ENCODE measurements at regions not wholly inside any gene's neighbourhood (a gene's known extent, or its start where the extent isn't known, plus 50 kb on each side); places are given as distances from the start of the nearest gene placed in this dataset.

DNA sequence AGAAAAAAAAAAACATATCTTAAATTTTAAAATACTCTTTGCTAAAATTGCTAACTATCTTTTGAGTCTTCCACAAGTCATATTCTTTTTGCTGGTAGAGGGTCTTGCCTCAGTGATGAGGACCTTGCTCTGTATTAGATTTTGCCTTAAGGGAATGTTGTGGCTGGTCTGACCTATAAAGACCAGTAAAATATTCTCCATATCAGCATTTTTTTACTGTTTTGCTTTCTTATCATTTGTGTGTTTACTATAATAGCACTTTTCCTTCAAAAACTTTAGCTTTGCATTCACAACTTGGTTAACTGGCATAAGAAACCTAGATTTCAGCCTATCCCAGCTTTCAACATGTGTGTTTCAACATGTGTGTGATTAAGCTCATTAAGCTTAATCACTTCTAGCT is 224.7 kb upstream of the CDH18 start:
- in situ Hi-C loops (cut with HindIII; ENCODE audit: low pct_unique_long_range_greater_than_20kb, low sequenced_read_pairs): no loop called here
- DNase-seq (ENCODE audit: low read depth, low spot score): no peak

GRCh38 chr5:20166456-20166855 is 178.5 kb upstream of the CDH18 start:
- DNase-seq (ENCODE audit: low read depth, low spot score): peak; percentile 8
- in situ Hi-C loops (cut with HindIII; ENCODE audit: low pct_unique_long_range_greater_than_20kb, low sequenced_read_pairs): no loop called here

- DNase-seq (ENCODE audit: low read depth, low spot score): no peak
- in situ Hi-C loops (cut with HindIII; ENCODE audit: low pct_unique_long_range_greater_than_20kb, low sequenced_read_pairs): no loop called here
Observed at GRCh38 chr5:20158006-20158405, 170.0 kb upstream of the CDH18 start.

DNA sequence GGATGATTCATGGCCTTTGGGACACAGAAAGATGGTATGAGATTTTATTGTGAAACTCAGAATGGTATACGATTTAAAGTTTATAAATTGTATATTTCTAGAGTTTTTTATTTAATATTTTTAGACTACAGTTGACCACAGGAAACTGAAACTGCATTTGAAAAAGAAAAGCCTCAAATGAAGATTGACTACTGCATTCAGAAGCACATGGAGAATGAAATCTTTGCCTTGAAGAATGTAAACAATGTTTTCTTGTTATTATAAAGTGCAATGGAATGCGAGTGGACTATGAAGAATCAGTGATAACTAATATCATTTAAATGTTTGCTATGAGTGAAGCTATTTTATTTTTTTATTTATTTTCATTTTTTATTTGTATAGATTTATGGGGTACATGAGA is 169.1 kb upstream of the CDH18 start:
- no peak for DNase-seq (ENCODE audit: low read depth, low spot score)
- in situ Hi-C loops (cut with HindIII; ENCODE audit: low pct_unique_long_range_greater_than_20kb, low sequenced_read_pairs): no loop called here

- no peak for DNase-seq (ENCODE audit: low read depth, low spot score)
- in situ Hi-C loops (cut with HindIII; ENCODE audit: low pct_unique_long_range_greater_than_20kb, low sequenced_read_pairs): no loop called here
Observed at GRCh38 chr5:20145240-20145639, 157.2 kb upstream of the CDH18 start.

- in situ Hi-C loops (cut with HindIII; ENCODE audit: low pct_unique_long_range_greater_than_20kb, low sequenced_read_pairs): no loop called here
- no peak for DNase-seq (ENCODE audit: low read depth, low spot score)
Observed at GRCh38 chr5:20129501-20129900, 141.5 kb upstream of the CDH18 start.

- no peak for DNase-seq (ENCODE audit: low read depth, low spot score)
- in situ Hi-C loops (cut with HindIII; ENCODE audit: low pct_unique_long_range_greater_than_20kb, low sequenced_read_pairs): no loop called here
Observed at GRCh38 chr5:20128343-20128742, 140.3 kb upstream of the CDH18 start.

- in situ Hi-C loops (cut with HindIII; ENCODE audit: low pct_unique_long_range_greater_than_20kb, low sequenced_read_pairs): no loop called here
- DNase-seq (ENCODE audit: low read depth, low spot score): no peak
Observed at GRCh38 chr5:20114526-20114925, 126.5 kb upstream of the CDH18 start.

DNA sequence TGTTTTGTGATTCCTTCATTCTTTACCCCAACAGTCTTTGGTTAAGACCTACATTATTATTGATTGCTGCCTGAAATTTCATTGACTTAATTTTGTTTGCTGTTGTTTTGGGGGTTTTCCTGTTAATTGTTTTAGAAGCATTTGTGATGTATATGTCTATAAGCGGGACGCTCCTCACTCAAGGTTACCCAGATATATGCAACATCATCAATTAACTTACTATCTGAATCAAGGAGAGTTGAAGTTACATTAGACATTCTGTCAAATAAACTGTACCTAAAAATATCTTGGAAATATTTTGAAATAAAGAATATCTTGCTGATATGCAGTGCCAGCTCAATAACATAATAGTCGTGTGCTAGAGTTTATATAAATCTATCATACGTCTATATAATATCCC is 125.9 kb upstream of the CDH18 start:
- in situ Hi-C loops (cut with HindIII; ENCODE audit: low pct_unique_long_range_greater_than_20kb, low sequenced_read_pairs): no loop called here
- DNase-seq (ENCODE audit: low read depth, low spot score): no peak

DNA sequence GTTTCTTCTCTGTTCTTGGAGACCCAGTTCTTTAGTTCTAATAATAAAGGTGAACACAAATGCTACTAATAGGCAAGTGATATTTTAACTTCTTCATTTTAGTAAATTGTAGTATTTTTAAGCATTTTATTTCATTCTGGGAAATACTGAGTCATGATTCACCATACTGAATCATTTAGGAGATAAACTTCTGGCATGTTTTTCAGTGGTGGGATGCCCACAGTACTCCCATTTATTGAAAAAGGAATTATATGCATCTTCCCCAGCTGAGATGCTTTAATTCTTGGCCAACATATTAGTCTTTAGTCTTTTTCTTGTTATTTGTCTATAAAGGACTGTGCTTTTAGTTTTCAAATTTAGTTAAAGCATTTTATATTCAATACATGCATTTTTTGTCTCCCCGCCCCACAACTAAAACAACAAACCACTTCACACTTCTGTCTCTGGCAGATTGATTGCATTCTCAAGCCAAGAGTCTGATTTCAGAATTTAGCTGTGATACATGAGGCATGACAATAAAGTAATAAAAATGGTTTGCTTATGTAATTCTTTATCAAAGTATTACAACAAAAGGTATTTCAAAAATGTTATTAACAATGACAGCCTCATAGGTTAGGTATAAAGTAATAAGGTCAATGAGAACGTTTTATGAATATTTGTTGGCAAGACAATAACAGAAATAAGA is 125.2 kb upstream of the CDH18 start:
- DNase-seq (ENCODE audit: low read depth, low spot score): no peak
- in situ Hi-C loops (cut with HindIII; ENCODE audit: low pct_unique_long_range_greater_than_20kb, low sequenced_read_pairs): no loop called here

GRCh38 chr5:20109326-20109725 is 121.3 kb upstream of the CDH18 start:
- no peak for DNase-seq (ENCODE audit: low read depth, low spot score)
- in situ Hi-C loops (cut with HindIII; ENCODE audit: low pct_unique_long_range_greater_than_20kb, low sequenced_read_pairs): no loop called here

DNA sequence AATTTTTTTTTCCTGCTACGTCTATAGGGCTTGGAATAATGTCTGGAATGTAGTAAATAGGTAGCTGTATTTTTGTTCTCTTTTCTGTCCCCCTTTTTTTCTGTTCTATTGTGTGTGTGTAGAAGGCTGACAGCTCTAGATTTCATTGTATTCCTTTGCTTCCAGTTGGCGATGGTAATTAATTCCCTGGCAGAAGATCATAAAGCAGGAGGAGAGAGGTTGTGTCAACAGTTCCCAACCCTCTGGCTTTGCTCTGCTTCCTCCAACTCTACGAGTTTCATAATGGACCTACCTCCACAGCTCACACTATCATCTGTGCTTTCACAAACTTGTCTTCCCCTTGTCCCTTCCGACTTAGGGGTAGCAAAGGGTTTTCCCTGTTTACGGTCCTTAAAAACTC is 117.9 kb upstream of the CDH18 start:
- in situ Hi-C loops (cut with HindIII; ENCODE audit: low pct_unique_long_range_greater_than_20kb, low sequenced_read_pairs): no loop called here
- no peak for DNase-seq (ENCODE audit: low read depth, low spot score)

DNA sequence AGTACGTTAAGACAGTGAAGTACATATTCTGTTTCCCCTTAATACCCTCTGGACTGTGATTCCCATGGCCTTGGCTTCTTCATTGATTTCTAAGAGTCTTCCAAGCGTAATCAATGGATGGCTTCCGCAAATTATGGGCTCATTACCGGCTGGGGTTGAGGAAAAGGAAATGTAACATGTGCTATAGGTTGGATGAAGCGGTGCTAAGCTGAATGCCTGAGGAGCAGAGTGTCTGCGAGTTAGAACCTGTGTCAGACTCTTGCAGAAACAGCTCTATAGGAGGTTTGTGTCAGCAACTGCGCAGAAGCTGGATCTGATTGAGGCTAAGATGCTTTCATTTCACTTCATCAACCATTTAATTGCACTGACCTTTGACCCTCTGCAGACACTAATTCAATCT is 114.3 kb upstream of the CDH18 start:
- in situ Hi-C loops (cut with HindIII; ENCODE audit: low pct_unique_long_range_greater_than_20kb, low sequenced_read_pairs): no loop called here

GRCh38 chr5:20098694-20099093 is 110.7 kb upstream of the CDH18 start:
- in situ Hi-C loops (cut with HindIII; ENCODE audit: low pct_unique_long_range_greater_than_20kb, low sequenced_read_pairs): no loop called here
- no peak for DNase-seq (ENCODE audit: low read depth, low spot score)

More for the DNA sequence above, 114.3 kb upstream of the CDH18 start:
- no peak for DNase-seq (ENCODE audit: low read depth, low spot score)

DNA sequence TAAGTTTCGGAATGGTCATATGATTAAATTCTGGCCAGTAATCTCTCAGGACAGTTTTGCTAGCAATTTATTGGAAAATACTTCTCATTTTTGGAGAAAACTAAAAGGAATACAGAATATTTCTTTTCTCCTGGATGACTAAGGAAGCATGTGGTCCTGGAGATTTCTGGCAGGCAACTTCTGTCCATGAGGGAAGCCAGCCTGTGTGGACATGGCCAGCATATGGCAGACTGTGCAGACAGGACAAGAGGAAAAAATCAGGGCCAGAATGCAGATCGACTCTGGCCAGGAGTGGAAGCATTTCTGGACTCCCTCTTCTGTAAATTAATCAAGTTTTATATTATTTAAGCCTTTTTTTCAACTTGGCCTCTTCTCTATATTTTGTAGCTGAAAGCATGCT is 100.4 kb upstream of the CDH18 start:
- in situ Hi-C loops (cut with HindIII; ENCODE audit: low pct_unique_long_range_greater_than_20kb, low sequenced_read_pairs): no loop called here
- no peak for DNase-seq (ENCODE audit: low read depth, low spot score)

- in situ Hi-C loops (cut with HindIII; ENCODE audit: low pct_unique_long_range_greater_than_20kb, low sequenced_read_pairs): no loop called here
- DNase-seq (ENCODE audit: low read depth, low spot score): no peak
Observed at GRCh38 chr5:20087299-20087698, 99.3 kb upstream of the CDH18 start.

- in situ Hi-C loops (cut with HindIII; ENCODE audit: low pct_unique_long_range_greater_than_20kb, low sequenced_read_pairs): no loop called here
- DNase-seq (ENCODE audit: low read depth, low spot score): no peak
Observed at GRCh38 chr5:20077186-20077585, 89.2 kb upstream of the CDH18 start.

- in situ Hi-C loops (cut with HindIII; ENCODE audit: low pct_unique_long_range_greater_than_20kb, low sequenced_read_pairs): no loop called here
Observed at GRCh38 chr5:20056933-20057332, 68.9 kb upstream of the CDH18 start.

GRCh38 chr5:20055301-20055700 is 67.3 kb upstream of the CDH18 start:
- no peak for DNase-seq (ENCODE audit: low read depth, low spot score)
- in situ Hi-C loops (cut with HindIII; ENCODE audit: low pct_unique_long_range_greater_than_20kb, low sequenced_read_pairs): no loop called here

More at GRCh38 chr5:20056933-20057332, 68.9 kb upstream of the CDH18 start:
- no peak for DNase-seq (ENCODE audit: low read depth, low spot score)

GRCh38 chr5:20050262-20050661 is 62.3 kb upstream of the CDH18 start:
- in situ Hi-C loops (cut with HindIII; ENCODE audit: low pct_unique_long_range_greater_than_20kb, low sequenced_read_pairs): no loop called here
- peak; percentile 13 for DNase-seq (ENCODE audit: low read depth, low spot score)
